HCT116 (cell line): ENCODE measurements at regions not wholly inside any gene's neighbourhood (a gene's known extent, or its start where the extent isn't known, plus 50 kb on each side); places are given as distances from the start of the nearest gene placed in this dataset.

Experiments used
- ATAC-seq: fragments of 200-7000 bp; cut with Tn5 transposase; 2 replicates; pipeline ENCODE4 v1.9.1; 2020; ENCODE audit warnings: mild to moderate bottlenecking, moderate library complexity
- BruUV-seq: library from RNA; stranded (reverse); fragments of 400-500 nt; replicated peaks from 2 replicates; lab custom pipeline; 2021; lab: Mats Ljungman, UMichigan
- CTCF ChIA-PET: fragments of 300-600 bp; sonication (Branson Sonifier 250); formaldehyde crosslinking; loops from one replicate; lab custom pipeline; 2021; ENCODE audit warnings: antibody characterized with exemption; lab: Charles Lee
- POLR2A ChIA-PET: fragments of 300-600, 350-600 bp; sonication (Branson Sonifier 250); formaldehyde crosslinking; loops from one replicate; lab custom pipeline; 2021; ENCODE audit warnings: antibody characterized with exemption; lab: Charles Lee
- RAD21 ChIA-PET, 2 experiments: fragments of 300-600 bp; sonication (Branson Sonifier 250); formaldehyde crosslinking; loops; one replicate each; lab custom pipeline; 2023; ENCODE audit warnings: low total read pairs in 2 of 2; ENCODE audit not compliant: uncharacterized antibody in 2 of 2, unreplicated experiment in 2 of 2, low non-redundant PET in 1 of 2; lab: Charles Lee
- DNase-seq: peaks from one replicate; pipeline ENCODE4 v3.0.0-alpha.2; 2010; ENCODE audit warnings: low read depth, low spot score
- H2AFZ ChIP-seq: fragments of 200-600 bp; shearing (Covaris generic), sonication (generic); 2 replicates; pipeline ENCODE4 v1.6.1; 2017; ENCODE audit warnings: low read depth, mixed run types, mixed read lengths, antibody characterized with exemption, low read length; ENCODE audit not compliant: poor library complexity, severe bottlenecking
- H3K27ac ChIP-seq: 2 replicates; pipeline ENCODE4 v1.5.1; 2012; ENCODE audit warnings: low read depth, low read length
- H3K27me3 ChIP-seq: fragments of 200-600 bp; sonication (generic); 2 replicates; pipeline ENCODE4 v1.6.1; 2016; ENCODE audit warnings: mixed run types, low read length, mixed read lengths; ENCODE audit not compliant: insufficient read depth
- H3K36me3 ChIP-seq, 2 experiments: fragments of 200-500 bp in 1 of 2; fragments of 200-600 bp in 1 of 2; sonication (Bioruptor generic) in 1 of 2; sonication (generic) in 1 of 2; 2 replicates each; pipeline versions ENCODE4 v1.5.1 to v1.6.1; 2014 to 2016; ENCODE audit warnings: low read length in 2 of 2, inconsistent platforms in 1 of 2, mixed read lengths in 1 of 2, mixed run types in 1 of 2; ENCODE audit not compliant: insufficient read depth in 2 of 2, control insufficient read depth in 1 of 2
- H3K4me1 ChIP-seq, 2 experiments: fragments of 200-600 bp in 1 of 2; sonication (generic) in 1 of 2; 2 replicates each; pipeline versions ENCODE4 v1.5.1 to v1.6.1; 2012 to 2017; ENCODE audit warnings: low read length in 2 of 2, inconsistent platforms in 1 of 2, mild to moderate bottlenecking in 1 of 2, mixed read lengths in 1 of 2, mixed run types in 1 of 2, moderate library complexity in 1 of 2; ENCODE audit not compliant: insufficient read depth in 2 of 2, control insufficient read depth in 1 of 2
- H3K4me2 ChIP-seq: fragments of 200-600 bp; sonication (generic); 2 replicates; pipeline ENCODE4 v1.6.1; 2017; ENCODE audit warnings: mixed run types, low read length, mixed read lengths
- H3K4me3 ChIP-seq, 2 experiments: fragments of 200-600 bp in 1 of 2; sonication (generic) in 1 of 2; replicated peaks in 1 of 2; 2 replicates each; pipeline ENCODE4 v1.5.1; 2011 to 2016; ENCODE audit warnings: low read length in 2 of 2, control low read depth in 1 of 2, low read depth in 1 of 2, mild to moderate bottlenecking in 1 of 2, mixed read lengths in 1 of 2, mixed run types in 1 of 2
- H3K79me2 ChIP-seq: fragments of 200-600 bp; sonication (generic); 2 replicates; pipeline ENCODE4 v1.6.1; 2017; ENCODE audit warnings: mild to moderate bottlenecking, mixed run types, low read length, moderate library complexity, mixed read lengths; ENCODE audit not compliant: insufficient read depth
- H3K9ac ChIP-seq: fragments of 200-600 bp; sonication (generic); 2 replicates; pipeline ENCODE4 v1.6.1; 2016; ENCODE audit warnings: low read length, mixed read lengths
- H3K9me2 ChIP-seq: fragments of 200-600 bp; sonication (generic), shearing (Covaris generic); 2 replicates; pipeline ENCODE4 v1.6.1; 2017; ENCODE audit warnings: mixed run types, mild to moderate bottlenecking, moderate library complexity; ENCODE audit not compliant: insufficient read depth
- H3K9me3 ChIP-seq, 2 experiments: fragments of 200-500 bp in 1 of 2; fragments of 200-600 bp in 1 of 2; sonication (Bioruptor generic) in 1 of 2; sonication (generic) in 1 of 2; 2 replicates each; pipeline ENCODE4 v1.6.1; 2014 to 2017; ENCODE audit warnings: low read length in 2 of 2, mixed read lengths in 2 of 2, inconsistent platforms in 1 of 2, low read depth in 1 of 2, mild to moderate bottlenecking in 1 of 2, mixed run types in 1 of 2, moderate library complexity in 1 of 2; ENCODE audit not compliant: control insufficient read depth in 1 of 2, insufficient read depth in 1 of 2
- H4K20me1 ChIP-seq: fragments of 200-600 bp; sonication (generic), shearing (Covaris generic); 2 replicates; pipeline ENCODE4 v1.6.1; 2017; ENCODE audit warnings: mixed run types, mild to moderate bottlenecking, moderate library complexity; ENCODE audit not compliant: insufficient read depth
- CBX3 ChIP-seq: IDR thresholded peaks from 2 replicates; pipeline ENCODE4 v1.6.1; 2012; ENCODE audit warnings: low read depth
- CEBPB ChIP-seq: IDR thresholded peaks from 2 replicates; pipeline ENCODE4 v1.6.1; 2012; ENCODE audit warnings: low read depth
- EGR1 ChIP-seq: IDR thresholded peaks from 2 replicates; pipeline ENCODE4 v1.6.1; 2012; ENCODE audit warnings: low read depth
- ELF1 ChIP-seq: IDR thresholded peaks from 2 replicates; pipeline ENCODE4 v1.6.1; 2012; ENCODE audit warnings: low read depth, borderline replicate concordance
- EZH2 ChIP-seq: fragments of 200-600 bp; sonication (generic); IDR thresholded peaks from 2 replicates; pipeline ENCODE4 v1.6.1; 2017; ENCODE audit warnings: antibody characterized with exemption, mixed run types
- FOSL1 ChIP-seq: IDR thresholded peaks from 2 replicates; pipeline ENCODE4 v1.6.1; 2012; ENCODE audit warnings: low read depth
- JUND ChIP-seq: IDR thresholded peaks from 2 replicates; pipeline ENCODE4 v1.6.1; 2012
- MAX ChIP-seq: IDR thresholded peaks from 2 replicates; pipeline ENCODE4 v1.6.1; 2012
- POLR2AphosphoS5 ChIP-seq: IDR thresholded peaks from 2 replicates; pipeline ENCODE4 v1.6.1; 2011; ENCODE audit warnings: mild to moderate bottlenecking, low read depth, low read length, moderate library complexity
- REST ChIP-seq: IDR thresholded peaks from 2 replicates; pipeline ENCODE4 v1.6.1; 2012; ENCODE audit warnings: low read depth
- SRF ChIP-seq: IDR thresholded peaks from 2 replicates; pipeline ENCODE4 v1.6.1; 2012; ENCODE audit warnings: low read depth
- TCF7L2 ChIP-seq: IDR thresholded peaks from 2 replicates; pipeline ENCODE4 v1.7.0; 2011; ENCODE audit warnings: borderline replicate concordance, inconsistent platforms; ENCODE audit not compliant: insufficient read depth, insufficient read length; ENCODE audit errors: extremely low read depth
- ZBTB33 ChIP-seq: IDR thresholded peaks from 2 replicates; pipeline ENCODE4 v1.6.1; 2011; ENCODE audit warnings: mild to moderate bottlenecking, low read length, moderate library complexity; ENCODE audit not compliant: insufficient replicate concordance; ENCODE audit errors: extremely low read depth
- ZNF274 ChIP-seq: fragments of 200-500 bp; sonication (Bioruptor generic); IDR thresholded peaks from 2 replicates; pipeline ENCODE4 v1.6.1; 2014; ENCODE audit warnings: mild to moderate bottlenecking, low read depth, low read length, inconsistent platforms
- intact Hi-C: fragments of 100-400 bp; cut with micrococcal nuclease; formaldehyde crosslinking; loops from 2 replicates; pipeline ENCODE4 v1.10.0; 2022

GRCh38 chr9:118330191-118330986 lies 626.2 kb downstream of the TLR4 start:
- DNase-seq, result no peak
- ChIA-PET RAD21 (no interaction called here), POLR2A (no interaction called here), CTCF (no interaction called here)
- Histone ChIP-seq H3K9me3 (peaks cover 7 to 16% of the 10 kb centered on the region in 2 experiments; a peak in 2 of 4 replicates), H3K4me1 (no peaks in the 10 kb centered on the region; a peak in 1 of 4 replicates), H3K9me2 (no peaks in the 10 kb centered on the region), H4K20me1 (no peaks in the 10 kb centered on the region), H2AFZ (no peak overlapping the region), H3K27ac (no peak overlapping the region), H3K36me3 (no peaks in the 10 kb centered on the region), H3K27me3 (no peaks in the 10 kb centered on the region), H3K79me2 (no peaks in the 10 kb centered on the region)
- ATAC-seq, result no peak
- TF ChIP-seq SRF (no peak), EZH2 (no peak), ZNF274 (no peak), ELF1 (no peak), POLR2AphosphoS5 (no peak), CBX3 (no peak), JUND (no peak), FOSL1 (no peak), MAX (no peak), ZBTB33 (no peak), REST (no peak), CEBPB (no peak), TCF7L2 (no peak), EGR1 (no peak)
- TF ChIP-seq, all 23 proteins: peak for 0
- intact Hi-C loops, result no loop called here
- Histone ChIP-seq H3K9ac (no peak overlapping the region), H3K4me3 (no peak overlapping the region), H3K4me2 (no peak overlapping the region)
- BruUV-seq, result no TSS peak
